ENCODE measurements at regions not wholly inside any gene's neighbourhood (a gene's known extent, or its start where the extent isn't known, plus 50 kb on each side); places are given as distances from the start of the nearest gene placed in this dataset.

DNA sequence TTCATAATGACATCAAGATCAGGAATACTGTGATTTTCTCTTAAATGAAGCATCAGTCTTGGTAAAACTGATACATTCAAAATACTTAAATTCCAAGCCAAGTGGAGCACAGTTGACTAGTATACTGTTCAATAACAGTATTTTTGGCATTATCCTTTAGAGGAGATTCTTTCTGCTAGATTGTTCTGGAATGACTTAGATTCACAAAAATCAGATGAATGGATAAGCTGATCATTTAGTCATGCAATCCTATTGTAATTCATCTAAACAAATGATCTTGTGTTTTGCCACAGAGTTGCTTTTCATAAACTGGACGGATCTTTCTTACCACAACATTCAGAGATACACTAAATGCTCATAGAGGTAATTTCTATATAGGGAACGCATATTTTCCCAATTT, 232.0 kb downstream of the CXXC4 start:
- H3K9me3 ChIP-seq = no peaks in the 10 kb centered on the region
- WGBS, 2 donors = 82 to 90% methylated on average over 2 of the region's 2 CpGs

DNA sequence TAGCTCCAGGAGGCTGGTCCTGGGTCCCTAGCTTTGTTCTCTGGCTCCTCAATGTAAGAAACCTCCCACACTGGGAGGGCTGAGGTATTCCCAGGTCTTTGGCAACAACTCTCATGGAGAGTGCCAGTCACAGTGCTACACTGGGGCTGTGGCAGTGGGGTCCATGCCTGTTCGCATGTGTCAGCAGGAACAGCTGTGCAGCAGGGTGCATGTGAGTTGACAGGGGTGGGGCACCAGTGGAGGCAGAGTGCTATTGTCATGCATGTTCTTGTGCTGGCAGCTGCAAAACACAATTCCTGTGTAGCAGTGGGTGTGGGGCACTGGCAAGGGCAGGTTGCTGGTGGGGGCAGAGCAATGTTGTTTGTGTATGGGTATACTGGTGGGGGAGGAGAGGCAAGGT, 246.0 kb downstream of the CXXC4 start:
- no peak overlapping the region for H3K27ac ChIP-seq
- no peaks in the 10 kb centered on the region for H3K9me3 ChIP-seq
- WGBS, 2 donors = 100% methylated on average over 1 of the region's 1 CpG
- no peaks in the 10 kb centered on the region for H3K36me3 ChIP-seq
- H3K4me1 ChIP-seq = no peaks in the 10 kb centered on the region
- intact Hi-C loops (cut with DNase I) = no loop called here
- no peak overlapping the region for H3K4me3 ChIP-seq (replicated peaks in 1 of 3)
- H3K27me3 ChIP-seq = no peaks in the 10 kb centered on the region
- no peak for TF ChIP-seq POLR2A (IDR thresholded peaks at IDR 0.05)
- no peak for TF ChIP-seq CTCF (IDR thresholded peaks at IDR 0.05)
- DNase-seq = no peak

More for the DNA sequence above, 232.0 kb downstream of the CXXC4 start:
- Histone ChIP-seq H3K4me3 (replicated peaks in 1 of 3) (no peak overlapping the region), H3K27ac (no peak overlapping the region), H3K36me3 (no peaks in the 10 kb centered on the region), H3K27me3 (no peaks in the 10 kb centered on the region), H3K4me1 (no peaks in the 10 kb centered on the region)
- TF ChIP-seq CTCF (IDR thresholded peaks at IDR 0.05) (no peak), POLR2A (IDR thresholded peaks at IDR 0.05) (no peak)
- intact Hi-C loops (cut with DNase I) = no loop called here
- no peak for DNase-seq

DNA sequence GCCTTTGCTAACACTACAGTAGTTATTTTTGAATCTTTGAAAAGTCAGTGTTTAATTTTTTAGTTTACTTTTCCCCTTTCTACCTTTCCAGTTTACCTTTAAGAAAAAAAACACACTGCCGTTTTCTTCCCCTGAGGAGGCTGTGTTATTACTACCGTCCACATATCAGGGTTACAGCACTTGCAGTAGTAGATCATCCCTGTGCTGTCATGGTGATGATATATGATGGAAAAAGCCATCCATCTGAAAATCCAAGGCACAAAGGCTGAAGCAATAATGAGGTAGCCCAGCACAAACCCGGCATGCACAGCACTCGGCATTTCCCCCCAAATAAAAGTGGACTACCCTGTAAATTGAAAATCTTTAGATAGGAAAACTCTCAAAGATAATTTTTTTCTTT, 258.7 kb downstream of the CXXC4 start:
- intact Hi-C loops (cut with DNase I) = no loop called here
- Histone ChIP-seq H3K27me3 (no peaks in the 10 kb centered on the region), H3K4me1 (no peaks in the 10 kb centered on the region), H3K4me3 (replicated peaks in 1 of 3) (no peak overlapping the region), H3K27ac (no peak overlapping the region), H3K36me3 (no peaks in the 10 kb centered on the region), H3K9me3 (no peaks in the 10 kb centered on the region)
- TF ChIP-seq POLR2A (IDR thresholded peaks at IDR 0.05) (no peak), CTCF (IDR thresholded peaks at IDR 0.05) (no peak)
- 49 to 53% methylated on average over 4 of the region's 4 CpGs for WGBS, 2 donors
- DNase-seq = no peak

GRCh38 chr4:104217526-104217925, 277.2 kb downstream of the CXXC4 start:
- WGBS, 2 donors = 68 to 77% methylated on average over 1 of the region's 1 CpG
- H3K9me3 ChIP-seq = no peaks in the 10 kb centered on the region
- H3K4me3 ChIP-seq (replicated peaks in 1 of 3) = no peak overlapping the region
- no peaks in the 10 kb centered on the region for H3K4me1 ChIP-seq
- no peaks in the 10 kb centered on the region for H3K27me3 ChIP-seq
- H3K36me3 ChIP-seq = no peaks in the 10 kb centered on the region
- intact Hi-C loops (cut with DNase I) = no loop called here
- no peak for DNase-seq
- TF ChIP-seq POLR2A (IDR thresholded peaks at IDR 0.05) (no peak), CTCF (IDR thresholded peaks at IDR 0.05) (no peak)
- H3K27ac ChIP-seq = no peak overlapping the region

DNA sequence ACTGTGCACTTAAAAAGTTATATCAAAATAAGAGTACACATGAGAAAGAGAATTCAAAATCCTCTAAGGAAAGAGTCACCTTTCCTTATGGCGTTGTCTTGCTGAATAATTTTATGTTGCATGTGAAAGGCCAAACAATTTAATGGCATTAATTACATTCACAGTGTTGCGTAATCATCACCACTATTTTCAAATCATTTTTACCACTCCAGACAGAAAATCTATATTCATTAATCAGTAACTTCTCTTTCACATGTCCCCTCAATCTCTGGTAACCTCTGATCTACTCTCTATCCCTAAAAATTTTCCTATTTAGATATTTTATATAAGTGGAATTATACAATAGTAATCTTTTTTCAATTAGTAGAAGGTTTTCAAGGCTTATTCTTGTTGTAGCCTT, 283.0 kb downstream of the CXXC4 start:
- Histone ChIP-seq H3K9me3 (no peaks in the 10 kb centered on the region), H3K4me3 (replicated peaks in 1 of 3) (no peak overlapping the region), H3K27me3 (no peaks in the 10 kb centered on the region), H3K36me3 (no peaks in the 10 kb centered on the region), H3K27ac (no peak overlapping the region), H3K4me1 (no peaks in the 10 kb centered on the region)
- DNase-seq = no peak
- TF ChIP-seq CTCF (IDR thresholded peaks at IDR 0.05) (no peak), POLR2A (IDR thresholded peaks at IDR 0.05) (no peak)
- intact Hi-C loops (cut with DNase I) = no loop called here
- WGBS, 2 donors = 93 to 96% methylated on average over 2 of the region's 2 CpGs
